ENCODE measurements at regions not wholly inside any gene's neighbourhood (a gene's known extent, or its start where the extent isn't known, plus 50 kb on each side); places are given as distances from the start of the nearest gene placed in this dataset.

GRCh38 chr1:95503278-95504030 lies 269.4 kb downstream of the RWDD3 start:
- Histone ChIP-seq H3K4me2 (ENCODE audit: insufficient read depth, low read length) (no peak overlapping the region), H2AFZ (ENCODE audit: low read depth, low read length) (no peak overlapping the region), H4K20me1 (replicated peaks; ENCODE audit: control insufficient read depth, extremely low read depth, insufficient read depth, low read length) (no peaks in the 10 kb centered on the region), H3K4me1 (ENCODE audit: control insufficient read depth, extremely low read depth, insufficient read depth, low read length) (no peaks in the 10 kb centered on the region), H3K9ac (replicated peaks; ENCODE audit: extremely low read depth, insufficient read depth, low read length) (no peak overlapping the region), H3K27ac (ENCODE audit: insufficient read depth, low read depth, low read length) (no peak overlapping the region), H3K27me3 (ENCODE audit: control insufficient read depth in 2 of 2, insufficient read depth in 2 of 2, low read length in 2 of 2) (no peaks in the 10 kb centered on the region), H3K4me3 (replicated peaks in 1 of 3; ENCODE audit: insufficient read depth in 1 of 3, low read depth in 1 of 3, low read length in 3 of 3) (no peak overlapping the region), H3K9me3 (replicated peaks; ENCODE audit: control insufficient read depth, insufficient read depth, low read length) (no peaks in the 10 kb centered on the region), H3K9me1 (replicated peaks; ENCODE audit: control insufficient read depth, extremely low read depth, insufficient read depth, low read length) (no peaks in the 10 kb centered on the region), H3K36me3 (ENCODE audit: control insufficient read depth in 2 of 2, extremely low read depth in 1 of 2, insufficient read depth in 2 of 2, low read length in 2 of 2) (no peaks in the 10 kb centered on the region), H3K79me2 (ENCODE audit: control insufficient read depth, insufficient read depth, low read length) (no peaks in the 10 kb centered on the region)
- DNase-seq (ENCODE audit: low read depth, low spot score) (no peak), FAIRE-seq (no peak)
- no TSS peak for BruUV-seq (replicated peaks)
- dilution Hi-C loops (cut with MboI; ENCODE audit: extremely low pct_ligation_motif_present, low sequenced_read_pairs) (no loop called here), intact Hi-C loops (cut with micrococcal nuclease) (no loop called here)
- POLR2A ChIA-PET: no interaction called here
- no peak for TF ChIP-seq MYC (IDR thresholded peaks at IDR 0.05; ENCODE audit: low read depth, low read length)
- no peak for TF ChIP-seq EZH2 (IDR thresholded peaks at IDR 0.05; ENCODE audit: borderline replicate concordance, low read depth, low read length, severe bottlenecking)
- no peak for TF ChIP-seq GATA2 (IDR thresholded peaks at IDR 0.05; ENCODE audit: insufficient read depth, insufficient read length, low read depth, low read length)
- no peak for TF ChIP-seq FOS (IDR thresholded peaks at IDR 0.05; ENCODE audit: borderline replicate concordance, insufficient read depth, low read length)
- CTCF ChIA-PET: no interaction called here

- intact Hi-C loops (cut with micrococcal nuclease): no loop called here
- POLR2A ChIA-PET: no interaction called here
- no peaks in the 10 kb centered on the region for H4K20me1 ChIP-seq (replicated peaks; ENCODE audit: control insufficient read depth, extremely low read depth, insufficient read depth, low read length)
- no peaks in the 10 kb centered on the region for H3K9me1 ChIP-seq (replicated peaks; ENCODE audit: control insufficient read depth, extremely low read depth, insufficient read depth, low read length)
- CTCF ChIA-PET: no interaction called here
- H3K27me3 ChIP-seq (ENCODE audit: control insufficient read depth in 2 of 2, insufficient read depth in 2 of 2, low read length in 2 of 2): no peaks in the 10 kb centered on the region
- no peak overlapping the region for H2AFZ ChIP-seq (ENCODE audit: low read depth, low read length)
- H3K27ac ChIP-seq (ENCODE audit: insufficient read depth, low read depth, low read length): no peak overlapping the region
- no peaks in the 10 kb centered on the region for H3K9me3 ChIP-seq (replicated peaks; ENCODE audit: control insufficient read depth, insufficient read depth, low read length)
- H3K9ac ChIP-seq (replicated peaks; ENCODE audit: extremely low read depth, insufficient read depth, low read length): no peak overlapping the region
- H3K4me2 ChIP-seq (ENCODE audit: insufficient read depth, low read length): no peak overlapping the region
- dilution Hi-C loops (cut with MboI; ENCODE audit: extremely low pct_ligation_motif_present, low sequenced_read_pairs): no loop called here
- no peaks in the 10 kb centered on the region for H3K79me2 ChIP-seq (ENCODE audit: control insufficient read depth, insufficient read depth, low read length)
- no peak overlapping the region for H3K4me3 ChIP-seq (replicated peaks in 1 of 3; ENCODE audit: insufficient read depth in 1 of 3, low read depth in 1 of 3, low read length in 3 of 3)
- FAIRE-seq (no peak), DNase-seq (ENCODE audit: low read depth, low spot score) (no peak)
- no peaks in the 10 kb centered on the region for H3K36me3 ChIP-seq (ENCODE audit: control insufficient read depth in 2 of 2, extremely low read depth in 1 of 2, insufficient read depth in 2 of 2, low read length in 2 of 2)
- BruUV-seq (replicated peaks): no TSS peak
- no peak for TF ChIP-seq POLR2A (IDR thresholded peaks at IDR 0.05; ENCODE audit: low read depth, low read length)
- no peak for TF ChIP-seq POLR2AphosphoS5 (IDR thresholded peaks at IDR 0.05; ENCODE audit: insufficient read depth, low read depth, low read length)
- TF ChIP-seq EZH2 (IDR thresholded peaks at IDR 0.05; ENCODE audit: borderline replicate concordance, low read depth, low read length, severe bottlenecking): no peak
- no peak for TF ChIP-seq FOS (IDR thresholded peaks at IDR 0.05; ENCODE audit: borderline replicate concordance, insufficient read depth, low read length)
- no peak for TF ChIP-seq GATA2 (IDR thresholded peaks at IDR 0.05; ENCODE audit: insufficient read depth, insufficient read length, low read depth, low read length)
- TF ChIP-seq JUN (IDR thresholded peaks at IDR 0.05; ENCODE audit: borderline replicate concordance, insufficient read depth, insufficient read length, low read depth): no peak
- TF ChIP-seq CTCF (IDR thresholded peaks at IDR 0.05; ENCODE audit: extremely low read depth in 1 of 2, insufficient read depth in 1 of 2, low read depth in 1 of 2, low read length in 2 of 2): no peak
- no peaks in the 10 kb centered on the region for H3K4me1 ChIP-seq (ENCODE audit: control insufficient read depth, extremely low read depth, insufficient read depth, low read length)
Measured at GRCh38 chr1:95504321-95504720, 270.3 kb downstream of the RWDD3 start.

Measured in endothelial cell of umbilical vein (primary cell).